HG02588 (cell line): ENCODE measurements at regions not wholly inside any gene's neighbourhood (a gene's known extent, or its start where the extent isn't known, plus 50 kb on each side); places are given as distances from the start of the nearest gene placed in this dataset.
"Not testable (repeated sequence)": the region's sequence is repeated elsewhere in the genome, so short reads cannot be mapped to it uniquely, and the experiment has no call there.

Experiments used
- ATAC-seq: cut with Tn5 transposase; IDR thresholded peaks from one replicate; pipeline ENCODE4 v1.9.1; 2021; ENCODE audit warnings: mild to moderate bottlenecking, moderate library complexity; ENCODE audit not compliant: unreplicated experiment

DNA sequence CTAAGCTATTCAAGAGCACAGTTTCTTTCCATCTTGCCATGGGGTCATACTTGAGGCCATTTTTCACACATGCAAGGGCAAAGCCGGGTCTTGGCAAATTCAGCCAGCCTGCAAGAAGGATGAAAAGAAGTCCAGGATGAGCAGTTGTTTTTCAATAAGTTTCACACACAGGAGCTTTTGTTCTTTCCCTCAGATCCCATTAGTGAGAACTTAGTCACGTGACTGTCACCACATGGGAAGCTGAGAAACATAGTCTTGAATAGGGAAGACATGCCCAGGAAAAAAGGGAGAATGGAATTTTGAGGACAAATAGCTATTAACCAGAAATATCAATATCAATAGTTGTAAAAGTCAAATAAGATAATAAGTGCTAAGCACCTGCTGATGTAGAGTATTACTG lies 137.7 kb downstream of the AHR start:
- ATAC-seq: no peak

- no peak for ATAC-seq
Measured at GRCh38 chr7:17437586-17437985, 139.1 kb downstream of the AHR start.

- ATAC-seq: not testable (repeated sequence)
Measured at GRCh38 chr7:17440025-17440784, 141.8 kb downstream of the AHR start.

GRCh38 chr7:17440831-17441230 lies 142.4 kb downstream of the AHR start:
- ATAC-seq: no peak

DNA sequence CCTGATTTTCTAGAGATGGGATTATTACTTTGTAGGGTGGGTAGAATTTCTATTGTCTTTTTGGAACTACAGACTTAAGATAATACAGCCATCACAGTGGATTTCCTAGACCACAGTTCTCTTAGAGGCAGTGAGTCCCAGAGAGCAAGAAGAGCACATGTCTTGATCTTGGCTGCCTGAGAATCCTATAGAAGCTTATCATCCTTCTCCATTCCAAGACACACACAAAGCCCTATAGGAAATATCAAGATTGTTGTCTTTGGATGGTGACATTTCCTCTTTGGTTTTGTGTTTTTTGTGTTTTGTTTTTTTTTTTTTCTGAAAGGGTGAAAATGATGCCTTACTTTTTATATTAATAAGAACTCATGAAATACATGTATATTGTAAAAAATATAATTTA lies 143.1 kb downstream of the AHR start:
- no peak for ATAC-seq

DNA sequence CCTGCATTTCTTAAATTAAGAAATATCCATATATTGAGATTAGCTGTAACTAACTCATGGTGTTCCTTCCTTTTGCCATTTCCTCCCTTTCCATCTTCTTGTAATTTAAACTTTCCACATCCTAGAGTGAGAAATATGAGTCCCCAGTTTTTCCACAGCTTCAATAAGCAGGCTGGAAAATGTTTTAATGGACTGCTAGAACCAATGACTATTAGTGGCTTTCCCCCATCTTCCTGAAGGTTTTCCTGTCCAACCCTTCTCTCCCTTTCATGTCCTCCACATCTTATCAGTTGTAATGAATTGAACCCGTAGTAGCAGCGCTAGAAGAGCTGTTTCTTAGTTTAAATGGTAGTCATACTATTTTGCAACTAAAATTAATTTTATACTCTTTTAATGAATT lies 145.7 kb downstream of the AHR start:
- ATAC-seq: no peak

GRCh38 chr7:17444673-17445072 lies 146.2 kb downstream of the AHR start:
- no peak for ATAC-seq

DNA sequence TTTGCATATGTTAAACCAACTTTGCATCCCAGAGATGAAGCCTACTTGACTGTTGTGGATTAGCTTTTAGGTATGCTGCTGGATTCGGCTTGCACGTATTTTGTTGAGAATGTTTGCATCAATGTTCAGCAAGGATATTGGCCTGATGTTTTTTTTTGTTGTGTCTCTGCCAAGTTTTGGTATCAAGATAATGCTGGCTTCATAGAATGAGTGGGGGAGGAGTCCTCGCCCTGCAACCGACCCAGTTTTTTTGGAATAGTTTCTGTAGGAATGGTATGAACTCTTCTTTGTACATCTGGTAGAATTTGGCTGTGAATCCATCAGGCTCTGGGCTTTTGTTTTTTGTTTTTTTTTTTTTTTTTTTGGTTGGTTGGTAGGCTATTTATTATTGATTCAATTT lies 147.9 kb downstream of the AHR start:
- no peak for ATAC-seq

DNA sequence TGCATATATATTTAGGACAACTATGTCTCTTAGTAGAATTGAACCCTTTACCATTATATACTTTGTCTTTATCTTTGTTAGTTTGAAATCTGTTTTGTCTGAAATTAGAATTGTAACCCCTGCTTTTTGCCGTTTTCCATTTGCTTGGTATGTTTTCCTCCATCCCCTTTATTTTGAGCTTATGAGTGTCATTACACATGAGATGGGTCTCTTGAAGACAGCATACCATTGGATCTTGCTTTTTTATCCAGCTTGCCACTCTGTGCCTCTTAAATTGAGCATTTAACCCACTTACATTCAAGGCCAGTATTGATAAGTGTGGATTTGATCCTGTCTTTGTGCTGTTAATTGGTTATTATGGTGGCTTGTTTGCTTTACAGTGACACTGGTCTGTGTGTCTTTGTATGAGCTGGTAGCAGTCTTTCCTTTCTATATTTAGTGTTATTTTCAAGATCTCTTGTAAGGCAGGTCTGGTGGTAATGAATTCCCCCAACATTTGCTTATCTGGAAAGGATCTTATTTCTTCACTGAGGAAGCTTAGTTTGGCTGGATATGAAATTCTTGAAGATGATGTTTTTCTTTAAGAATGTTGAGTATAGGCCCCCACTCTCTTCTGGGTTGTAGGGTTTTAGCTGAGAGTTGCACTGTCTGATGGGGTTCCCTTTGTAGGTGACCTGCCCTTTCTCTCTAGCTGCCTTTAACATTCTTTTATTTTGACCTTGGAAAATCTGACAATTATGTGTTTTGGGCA lies 149.5 kb downstream of the AHR start:
- no peak for ATAC-seq

GRCh38 chr7:17448479-17449423 lies 150.3 kb downstream of the AHR start:
- no peak for ATAC-seq

DNA sequence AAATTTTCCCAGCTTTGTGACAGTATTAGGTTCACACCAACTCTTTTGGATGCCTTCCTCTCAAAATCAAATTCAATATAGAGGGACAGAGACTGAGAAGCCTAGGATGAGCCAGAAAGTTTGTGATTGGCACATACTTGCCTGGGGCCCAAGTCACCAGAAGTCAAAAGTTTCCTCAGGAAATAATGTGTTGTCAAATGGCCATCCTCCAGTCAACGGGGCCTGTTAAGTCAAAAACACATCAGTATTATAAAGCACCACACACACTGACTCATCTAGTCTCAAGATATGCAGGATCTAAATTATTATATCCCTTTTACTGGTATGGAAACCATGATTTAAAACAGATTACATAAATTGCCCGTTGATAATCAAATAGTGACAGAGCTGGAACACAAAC lies 158.1 kb downstream of the AHR start:
- no peak for ATAC-seq

GRCh38 chr7:17460001-17460400 lies 161.5 kb downstream of the AHR start:
- ATAC-seq: no peak

DNA sequence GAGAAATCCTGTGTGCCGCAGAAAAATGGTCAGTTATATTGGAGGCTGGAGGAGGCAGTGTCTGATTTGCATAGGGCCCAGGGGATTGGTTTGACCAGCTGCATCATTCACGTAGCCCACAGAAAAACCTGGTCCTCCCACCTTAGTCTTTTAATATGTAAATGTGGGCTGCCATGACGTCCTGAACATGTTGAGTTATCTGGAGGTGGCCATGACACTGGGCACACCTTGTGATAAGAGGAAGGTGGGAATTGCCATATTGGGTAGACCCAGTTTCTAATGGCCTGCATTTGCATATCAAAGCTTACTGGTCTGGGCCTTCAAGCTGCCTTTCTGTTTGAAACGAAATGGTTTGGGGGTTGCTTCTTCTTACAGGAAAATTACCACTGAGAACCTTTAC lies 162.2 kb downstream of the AHR start:
- no peak for ATAC-seq

DNA sequence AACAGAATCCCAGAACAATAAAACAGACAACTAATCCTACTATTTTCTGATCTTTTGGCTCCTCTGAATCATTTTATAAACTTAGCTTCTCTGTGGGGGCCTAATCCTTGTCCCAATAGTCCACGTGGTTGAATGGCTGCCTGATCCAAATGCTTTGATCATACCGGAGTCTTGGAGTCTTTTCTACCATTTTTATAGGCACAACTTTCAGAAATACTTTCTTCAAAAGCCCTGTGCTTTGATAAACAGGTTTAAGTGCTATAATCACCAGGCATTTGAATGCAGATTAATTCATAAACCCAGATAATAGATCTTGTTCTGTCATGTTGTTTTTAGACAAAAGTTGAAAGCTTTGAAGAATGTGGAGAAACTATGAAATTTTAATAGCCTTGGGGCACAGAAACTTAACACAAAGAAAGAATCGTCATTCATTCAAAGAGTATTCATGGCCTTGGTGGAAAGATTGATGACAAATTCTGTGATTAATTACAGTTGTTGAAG lies 163.7 kb downstream of the AHR start:
- ATAC-seq: no peak

DNA sequence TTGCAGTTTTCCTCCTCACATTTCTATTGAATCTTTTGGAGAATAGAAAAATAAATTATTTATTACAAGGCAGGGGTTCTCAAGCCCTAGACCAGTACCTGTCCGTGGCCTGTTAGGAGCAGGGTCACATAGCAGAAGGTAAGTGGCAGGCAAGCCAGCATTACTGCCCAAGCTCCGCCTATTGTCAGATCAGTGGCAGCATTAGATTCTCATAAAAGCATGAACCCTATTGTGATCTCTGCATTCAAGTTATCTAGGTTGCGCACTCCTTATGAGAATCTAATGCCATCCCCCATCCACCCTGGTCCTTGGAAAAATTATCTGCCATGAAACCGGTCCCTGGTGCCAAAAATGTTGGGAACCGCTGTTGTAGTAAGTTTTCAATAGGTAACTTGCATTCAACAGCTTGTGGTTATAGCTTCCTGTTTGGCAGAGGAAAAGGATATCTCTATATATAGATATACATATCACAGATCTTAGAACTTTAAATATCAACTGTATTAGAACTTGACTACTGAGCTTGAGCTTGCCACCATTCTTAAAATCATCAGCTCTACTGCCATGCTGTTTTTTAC lies 165.1 kb downstream of the AHR start:
- no peak for ATAC-seq

- ATAC-seq: no peak
Measured at GRCh38 chr7:17466216-17466615, 167.8 kb downstream of the AHR start.

- ATAC-seq: no peak
Measured at GRCh38 chr7:17467386-17467945, 169.0 kb downstream of the AHR start.

DNA sequence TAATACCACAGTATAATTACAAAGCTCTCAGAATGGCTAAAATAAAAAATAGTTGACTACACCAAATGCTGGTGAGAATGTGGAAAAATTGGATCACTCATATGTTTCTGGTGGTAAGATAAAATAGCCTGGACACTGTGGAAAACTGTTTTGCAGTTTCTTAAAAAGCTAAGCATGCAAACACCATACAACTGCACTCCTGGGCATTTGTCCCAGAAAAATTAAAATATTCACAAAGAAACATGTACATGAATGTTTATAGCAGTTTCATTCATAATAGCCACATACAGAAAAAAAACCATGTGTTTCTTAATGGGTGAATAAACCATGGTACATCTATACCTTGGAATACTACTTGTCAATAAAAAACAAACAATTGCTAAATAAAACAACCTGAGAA lies 172.9 kb downstream of the AHR start:
- no peak for ATAC-seq

DNA sequence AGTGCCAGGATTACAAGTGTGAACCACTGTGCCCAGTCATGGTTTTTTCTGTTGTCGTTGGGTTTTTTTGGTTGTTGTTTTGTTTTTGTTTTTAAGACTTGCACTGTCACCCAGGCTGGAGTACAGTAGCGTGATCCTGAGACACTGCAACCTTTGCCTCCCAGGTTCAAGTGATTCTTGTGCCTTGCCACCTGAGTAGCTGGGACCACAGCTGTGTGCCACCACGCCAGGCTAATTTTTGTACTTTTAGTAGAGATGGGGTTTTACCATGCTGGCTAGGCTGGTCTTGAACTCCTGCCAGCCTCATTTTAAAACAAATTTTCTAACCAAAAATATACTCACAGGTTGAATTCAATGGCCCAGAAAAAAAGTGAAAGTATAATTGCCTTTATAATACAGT lies 174.1 kb downstream of the AHR start:
- ATAC-seq: no peak

DNA sequence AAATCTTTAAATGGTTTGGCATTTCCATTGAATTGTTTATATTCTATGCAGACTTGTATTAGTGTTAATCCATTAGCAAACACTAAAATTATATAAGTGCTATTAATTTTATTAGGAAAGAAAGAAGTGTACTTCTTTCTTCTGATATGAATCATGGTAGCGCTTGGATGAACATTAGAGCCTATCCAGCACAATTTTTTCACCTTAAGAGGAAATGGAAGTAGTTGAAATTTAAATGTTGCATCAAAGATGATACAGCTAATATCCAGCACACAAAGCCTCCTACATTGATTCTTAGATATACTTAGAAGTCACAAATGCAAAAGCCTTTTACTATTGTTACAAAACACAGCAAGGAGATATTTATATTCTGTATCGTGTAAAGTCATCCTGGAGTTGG lies 174.5 kb downstream of the AHR start:
- no peak for ATAC-seq
